ENCODE measurements at regions not wholly inside any gene's neighbourhood (a gene's known extent, or its start where the extent isn't known, plus 50 kb on each side); places are given as distances from the start of the nearest gene placed in this dataset.

DNA sequence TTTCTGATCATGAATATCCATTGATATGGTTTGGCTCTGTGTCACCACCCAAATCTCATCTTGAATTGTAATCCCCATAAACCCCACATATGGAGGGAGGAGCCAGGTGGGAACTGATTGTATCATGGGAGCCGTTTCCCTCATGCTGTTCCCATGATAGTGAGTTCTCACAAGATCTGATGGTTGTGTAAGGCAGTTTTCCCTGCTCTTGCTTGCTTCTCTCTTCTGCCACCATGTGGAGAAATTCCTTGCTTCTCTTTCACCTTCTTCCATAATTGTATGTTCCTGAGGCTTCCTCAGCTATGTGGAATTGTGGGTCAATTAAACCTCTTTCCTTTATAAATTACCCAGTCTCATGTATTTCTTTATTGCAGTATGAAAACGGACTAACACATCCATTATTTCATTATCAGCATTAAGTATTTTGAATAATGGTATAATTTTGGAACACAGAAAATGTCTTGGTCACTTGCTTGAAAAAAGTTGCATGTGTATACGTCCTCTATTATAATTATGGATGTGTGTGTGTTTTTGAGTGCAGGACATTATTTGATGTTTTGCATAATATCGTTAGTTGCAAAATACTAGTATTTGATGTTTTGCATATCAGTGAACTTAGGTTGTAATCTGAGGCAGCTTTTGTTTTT is 334.6 kb downstream of the PCDH10 start:
- DNase-seq (ENCODE audit: low spot score), result no peak
- no peaks in the 10 kb centered on the region for H3K4me1 ChIP-seq (ENCODE audit: control insufficient read depth in 4 of 4, insufficient read depth in 4 of 4, low read length in 3 of 4)
- no peak overlapping the region for H3K9ac ChIP-seq (ENCODE audit: low read depth in 1 of 2, low read length in 2 of 2)
- H3K27ac ChIP-seq (ENCODE audit: low read depth in 1 of 2, low read length in 2 of 2), result no peak overlapping the region
- no peaks in the 10 kb centered on the region for H3K27me3 ChIP-seq (ENCODE audit: control insufficient read depth in 4 of 4, insufficient read depth in 4 of 4, low read length in 3 of 4)
- H3K9me3 ChIP-seq (ENCODE audit: control insufficient read depth in 4 of 4, low read length in 3 of 4), result no peaks in the 10 kb centered on the region
- 44% methylated on average over 4 of the region's 4 CpGs for WGBS
- TF ChIP-seq RAD21 (IDR thresholded peaks at IDR 0.05), result peak; percentile 57 to 69
- TF ChIP-seq, protein P1, sequence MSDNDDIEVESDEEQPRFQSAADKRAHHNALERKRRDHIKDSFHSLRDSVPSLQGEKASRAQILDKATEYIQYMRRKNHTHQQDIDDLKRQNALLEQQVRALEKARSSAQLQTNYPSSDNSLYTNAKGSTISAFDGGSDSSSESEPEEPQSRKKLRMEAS (IDR thresholded peaks at IDR 0.05), result no peak
- TF ChIP-seq, protein P2, sequence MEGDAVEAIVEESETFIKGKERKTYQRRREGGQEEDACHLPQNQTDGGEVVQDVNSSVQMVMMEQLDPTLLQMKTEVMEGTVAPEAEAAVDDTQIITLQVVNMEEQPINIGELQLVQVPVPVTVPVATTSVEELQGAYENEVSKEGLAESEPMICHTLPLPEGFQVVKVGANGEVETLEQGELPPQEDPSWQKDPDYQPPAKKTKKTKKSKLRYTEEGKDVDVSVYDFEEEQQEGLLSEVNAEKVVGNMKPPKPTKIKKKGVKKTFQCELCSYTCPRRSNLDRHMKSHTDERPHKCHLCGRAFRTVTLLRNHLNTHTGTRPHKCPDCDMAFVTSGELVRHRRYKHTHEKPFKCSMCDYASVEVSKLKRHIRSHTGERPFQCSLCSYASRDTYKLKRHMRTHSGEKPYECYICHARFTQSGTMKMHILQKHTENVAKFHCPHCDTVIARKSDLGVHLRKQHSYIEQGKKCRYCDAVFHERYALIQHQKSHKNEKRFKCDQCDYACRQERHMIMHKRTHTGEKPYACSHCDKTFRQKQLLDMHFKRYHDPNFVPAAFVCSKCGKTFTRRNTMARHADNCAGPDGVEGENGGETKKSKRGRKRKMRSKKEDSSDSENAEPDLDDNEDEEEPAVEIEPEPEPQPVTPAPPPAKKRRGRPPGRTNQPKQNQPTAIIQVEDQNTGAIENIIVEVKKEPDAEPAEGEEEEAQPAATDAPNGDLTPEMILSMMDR (IDR thresholded peaks at IDR 0.05; ENCODE audit: low read depth, low read length, missing input control), result peak; percentile 31
- H3K36me3 ChIP-seq (ENCODE audit: control insufficient read depth in 4 of 4, insufficient read depth in 3 of 4, low read depth in 1 of 4, low read length in 3 of 4), result no peaks in the 10 kb centered on the region
- H3K4me3 ChIP-seq (ENCODE audit: low read depth in 1 of 3, low read length in 3 of 3), result no peak overlapping the region

DNA sequence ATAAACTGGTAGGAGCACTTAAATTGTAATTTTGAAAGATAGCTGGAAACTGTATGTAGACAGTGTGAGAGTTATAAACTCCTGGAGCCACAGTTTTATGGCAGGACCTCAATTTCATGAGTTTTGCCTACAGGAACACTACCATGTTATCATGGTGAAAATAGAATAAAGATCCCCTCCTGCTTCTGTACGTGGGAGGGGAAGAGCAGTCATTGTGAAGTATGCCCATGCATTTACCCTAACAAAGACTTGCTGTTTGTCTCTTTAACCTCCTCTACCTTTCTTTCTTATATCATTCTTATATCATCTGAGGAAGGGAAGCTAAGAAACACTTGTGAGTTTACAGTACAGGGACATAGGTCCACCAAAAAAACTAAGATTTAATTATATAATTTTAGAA is 327.0 kb downstream of the PCDH10 start:
- H3K4me1 ChIP-seq (ENCODE audit: control insufficient read depth in 4 of 4, insufficient read depth in 4 of 4, low read length in 3 of 4), result no peaks in the 10 kb centered on the region
- no peak for TF ChIP-seq REST (IDR thresholded peaks at IDR 0.05)
- no peak for TF ChIP-seq HNF4G (IDR thresholded peaks at IDR 0.05)
- TF ChIP-seq RXRA (IDR thresholded peaks at IDR 0.05), result no peak
- TF ChIP-seq, protein P3, sequence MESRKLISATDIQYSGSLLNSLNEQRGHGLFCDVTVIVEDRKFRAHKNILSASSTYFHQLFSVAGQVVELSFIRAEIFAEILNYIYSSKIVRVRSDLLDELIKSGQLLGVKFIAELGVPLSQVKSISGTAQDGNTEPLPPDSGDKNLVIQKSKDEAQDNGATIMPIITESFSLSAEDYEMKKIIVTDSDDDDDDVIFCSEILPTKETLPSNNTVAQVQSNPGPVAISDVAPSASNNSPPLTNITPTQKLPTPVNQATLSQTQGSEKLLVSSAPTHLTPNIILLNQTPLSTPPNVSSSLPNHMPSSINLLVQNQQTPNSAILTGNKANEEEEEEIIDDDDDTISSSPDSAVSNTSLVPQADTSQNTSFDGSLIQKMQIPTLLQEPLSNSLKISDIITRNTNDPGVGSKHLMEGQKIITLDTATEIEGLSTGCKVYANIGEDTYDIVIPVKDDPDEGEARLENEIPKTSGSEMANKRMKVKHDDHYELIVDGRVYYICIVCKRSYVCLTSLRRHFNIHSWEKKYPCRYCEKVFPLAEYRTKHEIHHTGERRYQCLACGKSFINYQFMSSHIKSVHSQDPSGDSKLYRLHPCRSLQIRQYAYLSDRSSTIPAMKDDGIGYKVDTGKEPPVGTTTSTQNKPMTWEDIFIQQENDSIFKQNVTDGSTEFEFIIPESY (IDR thresholded peaks at IDR 0.05), result no peak
- no peak for TF ChIP-seq NR2F2 (IDR thresholded peaks at IDR 0.05)
- no peak for TF ChIP-seq TAF1 (conservative IDR thresholded peaks at IDR 0.05)
- no peaks in the 10 kb centered on the region for H3K27me3 ChIP-seq (ENCODE audit: control insufficient read depth in 4 of 4, insufficient read depth in 4 of 4, low read length in 3 of 4)
- H3K36me3 ChIP-seq (ENCODE audit: control insufficient read depth in 4 of 4, insufficient read depth in 3 of 4, low read depth in 1 of 4, low read length in 3 of 4), result no peaks in the 10 kb centered on the region
- H3K4me3 ChIP-seq (ENCODE audit: low read depth in 1 of 3, low read length in 3 of 3), result no peak overlapping the region
- no peak overlapping the region for H3K27ac ChIP-seq (ENCODE audit: low read depth in 1 of 2, low read length in 2 of 2)
- H3K9ac ChIP-seq (ENCODE audit: low read depth in 1 of 2, low read length in 2 of 2), result no peak overlapping the region
- no peak for DNase-seq (ENCODE audit: low spot score)
- WGBS, result 43% methylated on average over 1 of the region's 1 CpG
- H3K9me3 ChIP-seq (ENCODE audit: control insufficient read depth in 4 of 4, low read length in 3 of 4), result no peaks in the 10 kb centered on the region

- TF ChIP-seq SP1 (IDR thresholded peaks at IDR 0.05) (no peak), ATF3 (IDR thresholded peaks at IDR 0.05) (no peak), EGR1 (IDR thresholded peaks at IDR 0.05; ENCODE audit: low read depth in 2 of 2) (no peak)
- Histone ChIP-seq H3K36me3 (ENCODE audit: control insufficient read depth in 4 of 4, insufficient read depth in 3 of 4, low read depth in 1 of 4, low read length in 3 of 4) (no peaks in the 10 kb centered on the region), H3K27ac (ENCODE audit: low read depth in 1 of 2, low read length in 2 of 2) (no peak overlapping the region), H3K9ac (ENCODE audit: low read depth in 1 of 2, low read length in 2 of 2) (no peak overlapping the region), H3K9me3 (ENCODE audit: control insufficient read depth in 4 of 4, low read length in 3 of 4) (no peaks in the 10 kb centered on the region), H3K4me1 (ENCODE audit: control insufficient read depth in 4 of 4, insufficient read depth in 4 of 4, low read length in 3 of 4) (no peaks in the 10 kb centered on the region), H3K4me3 (ENCODE audit: low read depth in 1 of 3, low read length in 3 of 3) (no peak overlapping the region), H3K27me3 (ENCODE audit: control insufficient read depth in 4 of 4, insufficient read depth in 4 of 4, low read length in 3 of 4) (no peaks in the 10 kb centered on the region)
- DNase-seq (ENCODE audit: low spot score), result no peak
- 91% methylated on average over 2 of the region's 2 CpGs for WGBS
Observed at GRCh38 chr4:133474501-133474900, 325.4 kb downstream of the PCDH10 start.
